Heart right ventricle (tissue), 16 donors: ENCODE measurements at regions not wholly inside any gene's neighbourhood (a gene's known extent, or its start where the extent isn't known, plus 50 kb on each side); places are given as distances from the start of the nearest gene placed in this dataset.
A peak's percentile ranks its signal among the peaks of the same experiment; 100 is the strongest.

Source experiments
- ATAC-seq, 8 donors: fragments of 200-7000 bp; cut with Tn5 transposase; one replicate each; pipeline ENCODE4 v1.9.1; 2020; ENCODE audit warnings: mild to moderate bottlenecking in 8 of 8, moderate library complexity in 8 of 8, moderate number of reproducible peaks in 1 of 8
- DNase-seq, 2 donors: peaks; one replicate each; pipeline ENCODE4 v3.0.0-alpha.2; 2020
- H3K27ac ChIP-seq, 10 donors: fragments of 200-600 bp; sonication (generic) in 2 of 10; one replicate each; pipeline versions ENCODE4 v1.5.0 to v1.8.0; 2020 to 2022; ENCODE audit warnings: mild to moderate bottlenecking in 3 of 10
- H3K27me3 ChIP-seq, 7 donors: fragments of 200-600 bp; one replicate each; pipeline ENCODE4 v1.8.0; 2021 to 2022; ENCODE audit warnings: mild to moderate bottlenecking in 2 of 7
- H3K36me3 ChIP-seq, 9 donors: fragments of 200-600 bp; sonication (generic) in 1 of 9; one replicate each; pipeline versions ENCODE4 v1.5.0 to v1.8.0; 2020 to 2022; ENCODE audit warnings: mild to moderate bottlenecking in 2 of 9
- H3K4me1 ChIP-seq, 9 donors: fragments of 200-600 bp; sonication (generic) in 1 of 9; one replicate each; pipeline versions ENCODE4 v1.5.0 to v1.8.0; 2020 to 2022; ENCODE audit warnings: mild to moderate bottlenecking in 4 of 9
- H3K4me3 ChIP-seq, 10 donors: fragments of 200-600 bp; sonication (generic) in 2 of 10; one replicate each; pipeline versions ENCODE4 v1.5.0 to v1.8.0; 2020 to 2022; ENCODE audit warnings: mild to moderate bottlenecking in 7 of 10, moderate library complexity in 2 of 10
- H3K9me3 ChIP-seq, 11 donors: fragments of 200-600 bp in 10 of 11; sonication (generic) in 2 of 11; one replicate each; pipeline versions ENCODE4 v1.5.0 to v1.8.0; 2013 to 2022; ENCODE audit warnings: mild to moderate bottlenecking in 2 of 11, control low read depth in 1 of 11, moderate library complexity in 1 of 11
- WGBS, 2 donors: extraction: QIAGEN DNeasy Blood & Tissue Kit; methylation state at CpG; one replicate each; pipeline ENCODE4 v1.1.7; 2013; ENCODE audit warnings: inconsistent platforms in 1 of 2; 5-methylcytosine and 5-hydroxymethylcytosine counted together
- intact Hi-C, 10 donors: fragments of 100-400 bp; cut with DNase I; formaldehyde crosslinking; loops; one replicate each; pipeline versions ENCODE4 v1.11.1 to v1.14.2; 2022
- TF ChIP-seq, protein P1 (sequence below), 9 donors: fragments of 200-600 bp; sonication (generic) in 2 of 9; IDR thresholded peaks; one replicate each; pipeline versions ENCODE4 v1.5.0 to v1.8.0; 2021 to 2022; ENCODE audit warnings: antibody characterized with exemption in 9 of 9, mild to moderate bottlenecking in 5 of 9, moderate library complexity in 1 of 9
- donor health status: Arrhythmogenic right ventricular cardiomyopathy.
- donor health status: ischemic (EF 13 %, LVEDD 7.1; RV severe dilation, severe dysfunction).
- donor health status: healthy with polysubstance abuse.
- donor health status: DM: no; HTN: yes; CAD: no.
- donor health status: DM: no; HTN: no; CAD: no.
- donor health status: ischemic (EF 25% LVEDD 6.9; RV normal size, moderate dysfunction).
- donor health status: ischemic (EF 25% LVEDD 5.7; RV mildly dilated, moderate dysfunction).
- donor health status: healthy.
- donor health status: DM: yes; HTN: yes; CAD: no.
- donor health status: Ischemic cardiomyopathy.
- donor health status: ischemic (EF 35%, LVEDD 5.7; RV mildly dilated, moderate dysfunction).
- donor health status: nonischemic (EF 11% LVEDD 7.7; RV severe dilation, severe dysfunction).
- donor health status: DM: yes; HTN: yes; CAD: no.
- donor health status: PGD.
- donor health status: ischemic (EF 29% LVEDD 5.4; RV normal size, mild dysfunction).
- donor health status: nonischemic (EF 23%, LVEDD 6.1; RV moderate dilation, normal function).

DNA sequence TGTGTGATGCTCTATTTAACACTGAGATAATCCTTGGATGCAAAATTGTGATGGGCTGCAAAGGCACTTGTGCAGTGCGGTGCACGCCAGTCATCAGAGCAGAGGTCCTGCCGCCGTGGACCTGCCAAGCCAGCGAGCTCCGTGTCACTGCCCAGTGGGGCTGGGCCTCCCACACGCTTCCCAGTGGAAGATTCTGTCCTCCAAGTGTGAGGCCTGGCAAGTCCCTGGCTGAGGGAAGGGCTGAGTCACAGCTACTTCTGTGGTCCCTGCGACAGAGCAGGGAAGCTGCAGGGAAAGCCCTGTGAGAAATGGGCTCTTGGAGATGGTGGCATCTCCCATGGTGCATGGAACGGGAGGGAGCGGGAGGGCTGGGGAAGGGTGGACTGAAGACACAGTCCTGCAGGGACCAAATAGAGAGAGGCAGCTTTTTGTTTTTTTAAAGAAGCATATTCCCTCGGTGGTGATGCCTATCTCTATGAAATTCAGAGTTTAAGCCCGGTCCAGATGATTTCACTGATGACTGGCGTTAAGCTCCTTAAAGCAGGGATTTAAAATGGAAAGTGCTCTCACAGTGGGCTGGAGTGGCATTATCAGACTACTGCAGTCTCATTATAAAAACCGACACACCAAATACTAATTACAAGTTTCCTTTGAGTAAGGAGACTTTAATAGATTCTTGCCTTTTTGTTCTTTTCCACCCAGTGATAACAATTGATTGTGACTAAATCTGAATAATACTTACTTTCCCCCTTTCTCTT lies 413.7 kb downstream of the QKI start:
- intact Hi-C loops, result no loop called here
- no peaks in the 10 kb centered on the region for H3K4me1 ChIP-seq
- no peaks in the 10 kb centered on the region for H3K36me3 ChIP-seq
- TF ChIP-seq, protein P1, sequence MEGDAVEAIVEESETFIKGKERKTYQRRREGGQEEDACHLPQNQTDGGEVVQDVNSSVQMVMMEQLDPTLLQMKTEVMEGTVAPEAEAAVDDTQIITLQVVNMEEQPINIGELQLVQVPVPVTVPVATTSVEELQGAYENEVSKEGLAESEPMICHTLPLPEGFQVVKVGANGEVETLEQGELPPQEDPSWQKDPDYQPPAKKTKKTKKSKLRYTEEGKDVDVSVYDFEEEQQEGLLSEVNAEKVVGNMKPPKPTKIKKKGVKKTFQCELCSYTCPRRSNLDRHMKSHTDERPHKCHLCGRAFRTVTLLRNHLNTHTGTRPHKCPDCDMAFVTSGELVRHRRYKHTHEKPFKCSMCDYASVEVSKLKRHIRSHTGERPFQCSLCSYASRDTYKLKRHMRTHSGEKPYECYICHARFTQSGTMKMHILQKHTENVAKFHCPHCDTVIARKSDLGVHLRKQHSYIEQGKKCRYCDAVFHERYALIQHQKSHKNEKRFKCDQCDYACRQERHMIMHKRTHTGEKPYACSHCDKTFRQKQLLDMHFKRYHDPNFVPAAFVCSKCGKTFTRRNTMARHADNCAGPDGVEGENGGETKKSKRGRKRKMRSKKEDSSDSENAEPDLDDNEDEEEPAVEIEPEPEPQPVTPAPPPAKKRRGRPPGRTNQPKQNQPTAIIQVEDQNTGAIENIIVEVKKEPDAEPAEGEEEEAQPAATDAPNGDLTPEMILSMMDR (IDR thresholded peaks at IDR 0.05), result no peak
- ATAC-seq (peak in 6 of 8 donors; percentile 39 to 85 (median 63)), DNase-seq (peak in 1 of 2 donors; percentile 42)
- H3K9me3 ChIP-seq, result peaks cover 0 to 10% (median 0%) of the 10 kb centered on the region in 11 donors
- H3K27me3 ChIP-seq, result no peaks in the 10 kb centered on the region
- 71 to 77% methylated on average over 14 of the region's 14 CpGs for WGBS, 2 donors
- no peak overlapping the region for H3K27ac ChIP-seq
- no peak overlapping the region for H3K4me3 ChIP-seq

DNA sequence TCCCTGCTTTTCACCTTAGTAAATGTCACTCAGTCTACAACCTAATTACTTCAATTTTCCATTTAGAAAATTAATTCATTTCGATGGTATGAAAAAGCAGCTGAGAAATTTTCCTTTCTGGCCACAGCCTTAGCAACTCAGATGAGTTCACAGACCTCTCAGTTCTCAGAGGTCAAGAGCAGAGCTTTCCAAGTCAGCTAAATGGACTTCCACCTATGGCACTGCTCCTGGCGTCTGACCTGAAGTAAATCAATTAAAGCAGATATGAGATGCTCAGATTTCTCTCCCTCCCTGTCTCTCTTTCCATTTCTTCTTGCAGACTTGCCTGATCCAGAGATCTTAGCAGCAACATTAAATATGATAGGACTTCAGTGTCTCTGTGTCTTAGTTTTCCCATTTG lies 412.6 kb downstream of the QKI start:
- no peak for ATAC-seq
- WGBS, 2 donors, result 73 to 82% methylated on average over 2 of the region's 2 CpGs
- TF ChIP-seq, protein P1 (IDR thresholded peaks at IDR 0.05), result no peak
- H3K27me3 ChIP-seq, result no peaks in the 10 kb centered on the region
- no peaks in the 10 kb centered on the region for H3K36me3 ChIP-seq
- no peak overlapping the region for H3K4me3 ChIP-seq
- H3K4me1 ChIP-seq, result no peaks in the 10 kb centered on the region
- intact Hi-C loops, result no loop called here
- H3K27ac ChIP-seq, result no peak overlapping the region
- DNase-seq, result no peak
- H3K9me3 ChIP-seq, result peaks cover 0 to 10% (median 0%) of the 10 kb centered on the region in 11 donors

DNA sequence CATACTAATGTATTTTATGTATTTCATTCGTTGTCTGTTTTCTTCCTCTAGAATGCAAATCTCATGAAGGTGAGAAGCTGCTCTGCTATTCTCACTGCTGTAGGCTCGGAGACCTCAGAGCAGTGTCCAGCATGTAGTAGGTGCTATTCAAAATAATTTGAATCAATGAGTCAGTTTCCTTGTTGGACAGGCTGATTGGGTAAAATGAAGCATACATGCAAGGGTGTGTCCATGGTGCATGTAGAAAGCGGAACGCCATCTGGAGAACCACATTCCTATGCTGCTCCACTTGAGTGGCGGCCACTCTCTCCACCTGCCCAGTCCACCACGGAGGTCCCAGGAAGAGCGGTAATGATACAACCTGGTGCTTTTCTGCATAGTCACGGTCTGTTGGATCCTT lies 412.1 kb downstream of the QKI start:
- ATAC-seq, result no peak
- Histone ChIP-seq H3K36me3 (no peaks in the 10 kb centered on the region), H3K4me3 (no peak overlapping the region), H3K27me3 (no peaks in the 10 kb centered on the region), H3K9me3 (peaks cover 0 to 7% (median 0%) of the 10 kb centered on the region in 11 donors), H3K27ac (no peak overlapping the region), H3K4me1 (peaks cover 0 to 2% (median 0%) of the 10 kb centered on the region in 9 donors)
- 95 to 96% methylated on average over 8 of the region's 8 CpGs for WGBS, 2 donors
- DNase-seq, result no peak
- intact Hi-C loops, result no loop called here
- TF ChIP-seq, protein P1 (IDR thresholded peaks at IDR 0.05), result no peak

DNA sequence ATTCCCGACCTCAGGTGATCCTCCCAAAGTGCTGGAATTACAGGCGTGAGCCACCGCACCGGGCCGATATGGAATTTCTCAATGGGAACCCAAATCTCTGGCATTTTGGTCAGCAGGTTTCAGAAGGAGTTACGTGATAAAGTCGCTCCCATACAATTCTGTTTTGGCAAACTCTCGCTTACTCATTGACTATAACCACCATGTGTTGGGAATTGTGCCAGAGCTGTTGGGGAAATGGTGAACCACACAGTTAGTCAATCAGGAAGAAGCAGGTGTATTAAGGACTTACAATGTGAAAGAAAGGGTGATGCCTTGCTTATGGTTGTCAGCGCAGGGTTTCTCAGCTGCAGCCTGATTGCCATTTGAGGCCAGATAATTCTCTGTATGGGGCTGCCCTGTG lies 410.5 kb downstream of the QKI start:
- intact Hi-C loops, result no loop called here
- Histone ChIP-seq H3K36me3 (no peaks in the 10 kb centered on the region), H3K9me3 (no peaks in the 10 kb centered on the region), H3K4me3 (no peak overlapping the region), H3K27me3 (no peaks in the 10 kb centered on the region), H3K27ac (no peak overlapping the region), H3K4me1 (peaks cover 0 to 4% (median 0%) of the 10 kb centered on the region in 9 donors)
- whole genome bisulfite sequencing, 2 donors, result 91 to 92% methylated on average over 9 of the region's 9 CpGs
- TF ChIP-seq, protein P1 (IDR thresholded peaks at IDR 0.05), result no peak
- ATAC-seq, result no peak
- no peak for DNase-seq
